ENCODE measurements at regions not wholly inside any gene's neighbourhood (a gene's known extent, or its start where the extent isn't known, plus 50 kb on each side); places are given as distances from the start of the nearest gene placed in this dataset.

GRCh38 chr2:220127311-220127710 is 499.9 kb downstream of the SLC4A3 start:
- Histone ChIP-seq H3K27me3 (no peaks in the 10 kb centered on the region), H3K9me3 (peaks cover 0 to 9% of the 10 kb centered on the region in 2 donors), H3K36me3 (no peaks in the 10 kb centered on the region), H3K4me3 (no peak overlapping the region), H3K27ac (no peak overlapping the region), H3K4me1 (no peaks in the 10 kb centered on the region)
- TF ChIP-seq CTCF (IDR thresholded peaks at IDR 0.05), result no peak
- no peak for ATAC-seq
- no peak for DNase-seq
- intact Hi-C loops (cut with DNase I), result no loop called here

GRCh38 chr2:220127876-220128275 is 500.4 kb downstream of the SLC4A3 start:
- no peaks in the 10 kb centered on the region for H3K4me1 ChIP-seq
- intact Hi-C loops (cut with DNase I), result no loop called here
- peak in 1 of 4 donors; percentile 32 for DNase-seq
- H3K27me3 ChIP-seq, result no peaks in the 10 kb centered on the region
- ATAC-seq, result no peak
- TF ChIP-seq CTCF (IDR thresholded peaks at IDR 0.05), result no peak
- peaks cover 0 to 9% of the 10 kb centered on the region in 2 donors for H3K9me3 ChIP-seq
- no peak overlapping the region for H3K4me3 ChIP-seq
- H3K27ac ChIP-seq, result no peak overlapping the region
- no peaks in the 10 kb centered on the region for H3K36me3 ChIP-seq

- no peaks in the 10 kb centered on the region for H3K36me3 ChIP-seq
- no peak overlapping the region for H3K27ac ChIP-seq
- no peak for ATAC-seq
- no peak for DNase-seq
- H3K4me1 ChIP-seq, result no peaks in the 10 kb centered on the region
- H3K9me3 ChIP-seq, result peaks cover 0 to 9% of the 10 kb centered on the region in 2 donors
- H3K4me3 ChIP-seq, result no peak overlapping the region
- intact Hi-C loops (cut with DNase I), result no loop called here
- no peaks in the 10 kb centered on the region for H3K27me3 ChIP-seq
- no peak for TF ChIP-seq CTCF (IDR thresholded peaks at IDR 0.05)
Observed at GRCh38 chr2:220129391-220129790, 502.0 kb downstream of the SLC4A3 start.

GRCh38 chr2:220134756-220135534 is 507.5 kb downstream of the SLC4A3 start:
- Histone ChIP-seq H3K4me1 (no peaks in the 10 kb centered on the region), H3K9me3 (peaks cover 0 to 9% of the 10 kb centered on the region in 2 donors), H3K36me3 (no peaks in the 10 kb centered on the region), H3K27me3 (no peaks in the 10 kb centered on the region), H3K4me3 (no peak overlapping the region), H3K27ac (no peak overlapping the region)
- DNase-seq (no peak), ATAC-seq (no peak)
- no peak for TF ChIP-seq CTCF (IDR thresholded peaks at IDR 0.05)
- intact Hi-C loops (cut with DNase I), result no loop called here

- H3K4me1 ChIP-seq, result no peaks in the 10 kb centered on the region
- no peak for DNase-seq
- TF ChIP-seq CTCF (IDR thresholded peaks at IDR 0.05), result no peak
- no peak for ATAC-seq
- H3K27ac ChIP-seq, result no peak overlapping the region
- H3K36me3 ChIP-seq, result no peaks in the 10 kb centered on the region
- no peaks in the 10 kb centered on the region for H3K27me3 ChIP-seq
- intact Hi-C loops (cut with DNase I), result no loop called here
- H3K4me3 ChIP-seq, result no peak overlapping the region
- peaks cover 0 to 2% of the 10 kb centered on the region in 2 donors for H3K9me3 ChIP-seq
Observed at GRCh38 chr2:220143336-220143735, 515.9 kb downstream of the SLC4A3 start.
